ENCODE measurements at regions not wholly inside any gene's neighbourhood (a gene's known extent, or its start where the extent isn't known, plus 50 kb on each side); places are given as distances from the start of the nearest gene placed in this dataset.
"Not testable (repeated sequence)": the region's sequence is repeated elsewhere in the genome, so short reads cannot be mapped to it uniquely, and the experiment has no call there.

DNA sequence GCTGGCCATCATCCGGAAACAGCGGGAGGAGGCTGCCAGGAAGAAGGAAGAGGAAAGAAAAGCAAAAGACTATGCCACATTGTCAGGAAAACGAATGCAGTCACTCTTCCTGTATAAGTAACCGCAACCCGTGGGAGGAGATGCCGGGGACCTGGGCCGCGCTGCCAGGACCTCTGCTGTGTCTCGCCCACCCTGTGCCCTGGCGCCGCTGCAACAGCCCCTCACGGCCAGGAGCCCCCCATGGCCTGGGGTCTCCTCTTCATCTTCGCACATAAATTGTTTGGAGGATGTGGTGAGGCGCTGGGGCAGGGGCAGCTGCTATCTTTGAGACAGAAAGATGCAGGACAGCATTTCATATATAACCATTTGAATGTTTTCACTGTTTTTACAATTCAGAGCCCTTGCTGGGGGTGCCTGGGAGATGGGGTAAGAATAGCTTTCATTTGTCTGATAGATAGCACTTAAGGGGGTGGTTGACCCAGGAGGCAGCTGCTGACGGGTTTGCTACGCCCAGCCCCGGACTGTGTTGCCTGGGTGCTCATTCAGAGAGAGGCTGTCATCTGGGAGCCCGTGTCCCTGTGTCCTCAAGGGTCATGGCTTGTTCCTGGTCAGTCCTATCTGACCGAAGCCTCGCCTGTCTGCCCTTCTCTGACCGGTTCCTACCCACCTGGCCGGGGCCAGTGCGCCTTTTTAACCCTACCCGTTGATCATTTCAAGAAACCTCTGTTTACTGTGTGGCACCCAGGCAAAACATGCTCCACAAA, 1067.7 kb upstream of the COX7C start:
- H3K9me3 ChIP-seq (ENCODE audit: control insufficient read depth, insufficient read depth, low read length), result no peaks in the 10 kb centered on the region
- no peak overlapping the region for H3K4me3 ChIP-seq (ENCODE audit: low read depth, low read length)
- no peaks in the 10 kb centered on the region for H3K36me3 ChIP-seq (ENCODE audit: control insufficient read depth, insufficient read depth, low read length)
- H3K9ac ChIP-seq (ENCODE audit: low read depth, low read length), result no peak overlapping the region
- H3K27me3 ChIP-seq (ENCODE audit: control insufficient read depth, insufficient read depth, low read length), result no peaks in the 10 kb centered on the region
- H3K4me1 ChIP-seq (ENCODE audit: control insufficient read depth, insufficient read depth, low read length), result peaks cover under 1% of the 10 kb centered on the region

DNA sequence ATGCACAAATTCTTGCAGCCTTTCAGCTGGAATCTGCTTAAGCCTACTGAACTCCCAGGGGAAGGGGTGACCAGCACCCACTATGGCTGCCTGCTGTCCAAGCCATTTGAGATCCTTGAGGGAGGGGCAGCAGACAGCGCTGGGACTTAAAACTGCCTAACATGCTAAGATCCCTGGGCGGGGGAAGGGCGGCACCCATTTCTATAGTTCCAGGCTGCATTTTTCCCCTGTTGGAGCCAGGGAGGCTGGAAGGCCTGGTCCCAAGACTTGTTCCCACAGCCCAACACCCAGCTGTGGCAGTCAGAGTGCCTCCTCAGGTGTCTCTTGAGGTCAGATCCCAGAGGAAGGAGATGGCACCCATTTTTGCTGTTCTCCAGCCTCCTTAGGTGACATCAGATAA, 1061.3 kb upstream of the COX7C start:
- Histone ChIP-seq H3K27me3 (ENCODE audit: control insufficient read depth, insufficient read depth, low read length) (no peaks in the 10 kb centered on the region), H3K4me1 (ENCODE audit: control insufficient read depth, insufficient read depth, low read length) (no peaks in the 10 kb centered on the region), H3K9me3 (ENCODE audit: control insufficient read depth, insufficient read depth, low read length) (no peaks in the 10 kb centered on the region), H3K9ac (ENCODE audit: low read depth, low read length) (no peak overlapping the region), H3K36me3 (ENCODE audit: control insufficient read depth, insufficient read depth, low read length) (no peaks in the 10 kb centered on the region), H3K4me3 (ENCODE audit: low read depth, low read length) (no peak overlapping the region)

DNA sequence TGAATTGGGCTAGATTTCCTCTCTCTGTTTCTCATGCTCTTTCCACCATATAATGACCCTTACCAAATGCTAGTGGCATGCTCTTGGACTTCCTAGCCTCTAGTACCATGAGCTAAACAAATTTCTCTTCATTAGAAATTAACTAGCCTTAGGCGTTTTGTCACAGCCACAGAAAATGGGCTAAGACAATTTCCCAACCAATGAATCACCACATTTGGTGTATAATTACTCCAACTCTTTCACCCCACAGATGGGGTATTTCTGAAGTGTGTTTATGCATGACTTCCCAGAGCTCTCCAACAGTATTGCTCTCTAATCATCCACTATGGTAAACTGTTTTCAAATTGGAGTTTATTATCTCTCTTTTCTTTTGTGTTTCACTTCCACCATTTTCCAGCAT, 1041.1 kb upstream of the COX7C start:
- no peaks in the 10 kb centered on the region for H3K4me1 ChIP-seq (ENCODE audit: control insufficient read depth, insufficient read depth, low read length)
- H3K27me3 ChIP-seq (ENCODE audit: control insufficient read depth, insufficient read depth, low read length), result no peaks in the 10 kb centered on the region
- no peaks in the 10 kb centered on the region for H3K9me3 ChIP-seq (ENCODE audit: control insufficient read depth, insufficient read depth, low read length)
- no peak overlapping the region for H3K4me3 ChIP-seq (ENCODE audit: low read depth, low read length)
- no peak overlapping the region for H3K9ac ChIP-seq (ENCODE audit: low read depth, low read length)
- no peaks in the 10 kb centered on the region for H3K36me3 ChIP-seq (ENCODE audit: control insufficient read depth, insufficient read depth, low read length)

DNA sequence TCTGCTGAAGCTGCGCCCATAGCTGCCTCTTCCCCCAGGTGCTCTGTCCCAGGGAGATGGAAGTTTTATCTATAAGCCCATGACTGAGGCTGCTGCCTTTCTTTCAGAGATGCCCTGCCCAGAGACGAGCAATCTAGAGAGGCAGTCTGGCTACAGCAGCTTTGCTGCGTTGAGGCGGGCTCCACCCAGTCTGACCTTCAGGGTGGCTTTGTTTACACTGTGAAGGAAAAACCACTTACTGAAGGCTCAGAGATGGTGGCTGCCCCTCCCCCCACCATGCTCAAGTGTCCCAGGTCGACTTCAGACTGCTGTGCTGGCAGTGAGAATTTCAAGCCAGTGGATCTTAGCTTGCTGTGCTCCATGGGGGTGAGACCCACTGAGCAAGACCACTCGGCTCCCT, 1029.9 kb upstream of the COX7C start:
- H3K4me1 ChIP-seq (ENCODE audit: control insufficient read depth, insufficient read depth, low read length); H3K36me3 ChIP-seq (ENCODE audit: control insufficient read depth, insufficient read depth, low read length); H3K4me3 ChIP-seq (ENCODE audit: low read depth, low read length); H3K9ac ChIP-seq (ENCODE audit: low read depth, low read length); H3K9me3 ChIP-seq (ENCODE audit: control insufficient read depth, insufficient read depth, low read length); H3K27me3 ChIP-seq (ENCODE audit: control insufficient read depth, insufficient read depth, low read length): not testable (repeated sequence)

DNA sequence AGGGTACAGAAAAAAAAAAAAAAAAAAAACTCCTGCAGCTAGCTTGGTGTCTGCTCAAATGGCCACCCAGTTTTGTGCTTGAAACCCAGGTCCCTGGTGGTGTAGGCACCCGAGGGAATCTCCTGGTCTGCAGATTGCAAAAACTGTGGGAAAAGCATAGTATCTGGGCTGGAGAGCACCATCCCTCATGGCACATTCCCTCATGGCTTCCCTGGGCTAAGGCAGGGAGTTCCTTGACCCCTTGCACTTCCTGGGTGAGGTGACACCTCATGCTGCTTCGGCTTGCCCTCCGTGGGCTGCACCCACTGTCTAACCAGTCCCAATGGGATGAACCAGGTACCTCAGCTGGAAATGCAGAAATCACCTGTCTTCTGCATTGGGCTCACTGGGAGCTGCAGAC, 1029.5 kb upstream of the COX7C start:
- not testable (repeated sequence) for H3K4me1 ChIP-seq (ENCODE audit: control insufficient read depth, insufficient read depth, low read length); H3K36me3 ChIP-seq (ENCODE audit: control insufficient read depth, insufficient read depth, low read length); H3K4me3 ChIP-seq (ENCODE audit: low read depth, low read length); H3K9ac ChIP-seq (ENCODE audit: low read depth, low read length); H3K27me3 ChIP-seq (ENCODE audit: control insufficient read depth, insufficient read depth, low read length); H3K9me3 ChIP-seq (ENCODE audit: control insufficient read depth, insufficient read depth, low read length)

DNA sequence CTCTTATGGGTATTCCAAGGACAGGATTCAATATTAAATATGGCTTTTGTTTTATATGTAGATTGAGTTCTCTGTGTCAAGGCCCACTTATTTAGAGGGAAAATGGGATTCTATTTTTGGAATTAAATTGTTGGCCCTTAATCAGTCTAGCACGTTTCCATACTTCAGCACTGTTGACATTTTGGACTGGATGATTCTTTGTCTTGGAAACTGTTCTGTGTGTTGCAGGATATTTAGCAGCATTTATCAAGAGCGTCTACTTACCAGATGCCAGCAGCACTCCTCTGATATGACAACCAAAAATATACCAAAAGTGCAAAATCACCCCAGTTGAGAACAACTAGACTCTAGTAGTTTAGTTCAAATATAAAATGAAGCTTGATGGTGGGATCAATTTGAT, 1027.0 kb upstream of the COX7C start:
- H3K4me3 ChIP-seq (ENCODE audit: low read depth, low read length), result no peak overlapping the region
- peaks cover 2% of the 10 kb centered on the region for H3K4me1 ChIP-seq (ENCODE audit: control insufficient read depth, insufficient read depth, low read length)

DNA sequence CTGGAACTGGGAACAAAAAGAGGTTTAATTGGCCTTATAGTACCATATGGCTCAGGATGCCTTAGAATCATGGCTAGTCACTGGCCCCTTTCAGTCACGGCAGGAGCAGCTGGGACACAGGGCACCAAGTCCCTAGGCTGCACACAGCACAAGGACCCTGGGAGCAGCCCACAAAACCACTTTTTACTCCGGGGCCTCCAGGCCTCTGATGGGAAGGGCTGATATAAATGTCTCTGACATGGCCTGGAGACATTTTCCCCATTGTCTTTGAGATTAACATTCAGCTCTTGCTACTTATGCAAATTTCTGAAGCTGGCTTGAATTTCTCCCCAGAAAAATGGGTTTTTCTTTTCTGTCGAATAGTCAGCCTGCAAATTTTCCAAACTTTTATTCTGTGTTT, 1026.4 kb upstream of the COX7C start:
- H3K4me1 ChIP-seq (ENCODE audit: control insufficient read depth, insufficient read depth, low read length), result peaks cover 2% of the 10 kb centered on the region
- H3K9ac ChIP-seq (ENCODE audit: low read depth, low read length), result no peak overlapping the region
- no peaks in the 10 kb centered on the region for H3K36me3 ChIP-seq (ENCODE audit: control insufficient read depth, insufficient read depth, low read length)
- no peaks in the 10 kb centered on the region for H3K9me3 ChIP-seq (ENCODE audit: control insufficient read depth, insufficient read depth, low read length)
- no peak overlapping the region for H3K4me3 ChIP-seq (ENCODE audit: low read depth, low read length)
- H3K27me3 ChIP-seq (ENCODE audit: control insufficient read depth, insufficient read depth, low read length), result no peaks in the 10 kb centered on the region

More for the DNA sequence above, 1027.0 kb upstream of the COX7C start:
- Histone ChIP-seq H3K9ac (ENCODE audit: low read depth, low read length) (no peak overlapping the region), H3K27me3 (ENCODE audit: control insufficient read depth, insufficient read depth, low read length) (no peaks in the 10 kb centered on the region), H3K9me3 (ENCODE audit: control insufficient read depth, insufficient read depth, low read length) (no peaks in the 10 kb centered on the region), H3K36me3 (ENCODE audit: control insufficient read depth, insufficient read depth, low read length) (no peaks in the 10 kb centered on the region)

DNA sequence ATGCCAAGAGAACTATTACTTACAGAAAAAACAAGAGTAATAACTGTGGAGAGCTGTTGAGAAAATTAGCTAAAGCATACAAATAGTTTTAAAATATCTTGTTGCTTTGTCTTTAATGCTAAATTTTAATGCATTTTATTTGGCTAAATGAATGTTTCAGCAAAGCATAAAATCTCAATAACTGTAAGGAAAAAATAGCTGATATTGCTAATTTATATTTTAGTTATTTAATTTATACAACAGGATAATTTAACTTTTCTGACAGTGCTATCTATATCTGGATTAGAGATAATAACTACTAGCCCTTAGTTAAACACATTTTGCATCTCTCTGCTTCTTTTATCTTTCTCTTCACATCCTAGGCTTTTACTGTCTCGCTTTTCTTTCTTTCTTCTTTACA, 1014.9 kb upstream of the COX7C start:
- H3K27me3 ChIP-seq (ENCODE audit: control insufficient read depth, insufficient read depth, low read length), result no peaks in the 10 kb centered on the region
- H3K36me3 ChIP-seq (ENCODE audit: control insufficient read depth, insufficient read depth, low read length), result no peaks in the 10 kb centered on the region
- no peaks in the 10 kb centered on the region for H3K9me3 ChIP-seq (ENCODE audit: control insufficient read depth, insufficient read depth, low read length)
- H3K9ac ChIP-seq (ENCODE audit: low read depth, low read length), result no peak overlapping the region
- no peaks in the 10 kb centered on the region for H3K4me1 ChIP-seq (ENCODE audit: control insufficient read depth, insufficient read depth, low read length)
- H3K4me3 ChIP-seq (ENCODE audit: low read depth, low read length), result no peak overlapping the region

DNA sequence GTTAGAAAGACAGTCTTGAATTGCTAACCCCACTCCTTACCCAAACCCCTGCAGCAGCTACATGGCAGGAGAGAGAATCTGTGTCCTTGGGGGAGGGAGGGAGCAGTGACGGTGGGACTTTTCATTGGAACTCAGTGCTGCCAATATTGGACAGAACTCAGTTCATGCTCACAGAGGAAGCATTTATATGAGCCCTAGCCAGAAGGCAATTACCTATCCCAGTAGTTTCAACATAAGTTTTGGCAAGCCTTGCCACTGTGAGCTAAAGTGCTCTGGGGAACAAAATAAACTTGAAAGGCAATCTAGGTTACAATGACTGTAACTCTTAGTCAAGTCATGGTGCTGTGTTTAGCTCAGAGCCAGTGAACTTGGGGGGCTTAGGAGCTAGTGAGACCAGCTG, 1013.4 kb upstream of the COX7C start:
- no peak overlapping the region for H3K9ac ChIP-seq (ENCODE audit: low read depth, low read length)
- no peaks in the 10 kb centered on the region for H3K36me3 ChIP-seq (ENCODE audit: control insufficient read depth, insufficient read depth, low read length)
- no peak overlapping the region for H3K4me3 ChIP-seq (ENCODE audit: low read depth, low read length)
- no peaks in the 10 kb centered on the region for H3K27me3 ChIP-seq (ENCODE audit: control insufficient read depth, insufficient read depth, low read length)
- H3K4me1 ChIP-seq (ENCODE audit: control insufficient read depth, insufficient read depth, low read length), result no peaks in the 10 kb centered on the region
- no peaks in the 10 kb centered on the region for H3K9me3 ChIP-seq (ENCODE audit: control insufficient read depth, insufficient read depth, low read length)

DNA sequence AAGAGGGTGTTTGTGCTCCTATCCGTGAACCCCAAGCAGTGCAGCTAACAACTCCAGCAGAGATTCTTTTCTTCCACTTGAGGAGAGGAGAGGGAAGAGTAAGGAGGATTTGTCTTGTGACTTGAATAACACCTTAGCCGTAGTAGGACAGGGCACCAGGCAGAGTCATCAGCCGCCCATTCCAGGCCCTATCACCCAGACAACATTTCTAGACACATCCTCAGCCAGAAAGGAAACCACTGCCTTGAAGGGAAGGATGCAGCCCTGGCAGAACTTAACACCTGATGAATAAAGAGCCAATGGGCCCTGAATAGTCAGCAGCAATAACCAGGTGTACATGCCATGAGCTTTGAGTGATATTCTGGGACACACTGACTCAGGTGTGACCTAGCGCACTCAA, 1013.0 kb upstream of the COX7C start:
- Histone ChIP-seq H3K4me3 (ENCODE audit: low read depth, low read length) (no peak overlapping the region), H3K4me1 (ENCODE audit: control insufficient read depth, insufficient read depth, low read length) (no peaks in the 10 kb centered on the region), H3K36me3 (ENCODE audit: control insufficient read depth, insufficient read depth, low read length) (no peaks in the 10 kb centered on the region), H3K27me3 (ENCODE audit: control insufficient read depth, insufficient read depth, low read length) (no peaks in the 10 kb centered on the region), H3K9me3 (ENCODE audit: control insufficient read depth, insufficient read depth, low read length) (no peaks in the 10 kb centered on the region), H3K9ac (ENCODE audit: low read depth, low read length) (no peak overlapping the region)

DNA sequence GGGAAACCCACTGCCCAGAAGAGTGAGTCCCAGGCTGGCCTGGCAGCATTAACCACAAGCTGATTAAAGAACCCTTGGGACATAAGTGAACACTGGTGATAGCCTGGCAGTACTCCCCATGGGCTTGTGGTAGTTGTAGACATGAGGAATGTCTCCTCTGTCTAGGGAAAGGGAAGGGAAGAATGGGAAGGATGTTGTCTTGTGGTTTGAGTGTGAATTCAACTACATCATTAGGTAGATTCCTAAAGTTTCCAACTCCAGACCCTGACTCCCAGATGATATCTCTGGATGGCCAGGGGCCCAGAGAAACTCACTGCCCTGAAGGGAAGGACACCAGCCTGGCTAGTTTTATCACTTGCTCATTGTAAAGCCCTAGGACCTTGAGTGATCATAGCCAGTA, 1012.4 kb upstream of the COX7C start:
- Histone ChIP-seq H3K9me3 (ENCODE audit: control insufficient read depth, insufficient read depth, low read length) (no peaks in the 10 kb centered on the region), H3K36me3 (ENCODE audit: control insufficient read depth, insufficient read depth, low read length) (no peaks in the 10 kb centered on the region), H3K4me1 (ENCODE audit: control insufficient read depth, insufficient read depth, low read length) (no peaks in the 10 kb centered on the region), H3K4me3 (ENCODE audit: low read depth, low read length) (no peak overlapping the region), H3K27me3 (ENCODE audit: control insufficient read depth, insufficient read depth, low read length) (no peaks in the 10 kb centered on the region), H3K9ac (ENCODE audit: low read depth, low read length) (no peak overlapping the region)

DNA sequence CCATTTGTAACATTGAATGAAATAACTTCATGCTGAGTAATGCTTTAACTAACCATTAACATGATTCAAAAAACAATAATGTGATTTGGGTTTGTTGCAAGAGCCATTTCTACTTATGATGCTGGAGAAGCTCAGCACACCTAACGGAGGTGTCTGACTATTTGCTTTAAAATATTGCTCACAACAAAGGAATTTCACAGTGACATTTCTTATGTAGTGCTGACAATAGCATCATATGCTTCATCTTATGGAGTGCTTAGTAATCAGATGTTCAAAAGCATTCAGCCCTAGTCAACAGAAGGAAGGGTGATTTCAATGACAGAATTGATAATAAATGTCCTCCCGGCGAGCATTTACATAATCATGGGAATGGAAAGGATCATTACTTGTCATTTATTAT, 1003.3 kb upstream of the COX7C start:
- H3K4me1 ChIP-seq (ENCODE audit: control insufficient read depth, insufficient read depth, low read length), result no peaks in the 10 kb centered on the region
- no peak overlapping the region for H3K9ac ChIP-seq (ENCODE audit: low read depth, low read length)
- H3K36me3 ChIP-seq (ENCODE audit: control insufficient read depth, insufficient read depth, low read length), result no peaks in the 10 kb centered on the region
- no peaks in the 10 kb centered on the region for H3K9me3 ChIP-seq (ENCODE audit: control insufficient read depth, insufficient read depth, low read length)
- H3K4me3 ChIP-seq (ENCODE audit: low read depth, low read length), result no peak overlapping the region
- no peaks in the 10 kb centered on the region for H3K27me3 ChIP-seq (ENCODE audit: control insufficient read depth, insufficient read depth, low read length)
